Stimulated activated naive CD4-positive, alpha-beta T cell treated with Interleukin-2 at 50 U/mL for 16 hours (primary cell): ENCODE measurements at regions not wholly inside any gene's neighbourhood (a gene's known extent, or its start where the extent isn't known, plus 50 kb on each side); places are given as distances from the start of the nearest gene placed in this dataset.
"Not testable (repeated sequence)": the region's sequence is repeated elsewhere in the genome, so short reads cannot be mapped to it uniquely, and the experiment has no call there.

Source experiments
- DNase-seq: peaks from one replicate; lab custom pipeline; 2025; lab: John Stamatoyannopoulos, UW

- no peak for DNase-seq
Observed at GRCh38 chr9:31112491-31112890, 1272.0 kb upstream of the ACO1 start.

GRCh38 chr9:31114346-31114745 is 1270.1 kb upstream of the ACO1 start:
- no peak for DNase-seq

- peak; percentile 8 for DNase-seq
Observed at GRCh38 chr9:31119890-31120454, 1264.5 kb upstream of the ACO1 start.

GRCh38 chr9:31124389-31124788 is 1260.1 kb upstream of the ACO1 start:
- no peak for DNase-seq

GRCh38 chr9:31135567-31135966 is 1248.9 kb upstream of the ACO1 start:
- no peak for DNase-seq

GRCh38 chr9:31136524-31136923 is 1247.9 kb upstream of the ACO1 start:
- no peak for DNase-seq

- no peak for DNase-seq
Observed at GRCh38 chr9:31137176-31138160, 1247.0 kb upstream of the ACO1 start.

- no peak for DNase-seq
Observed at GRCh38 chr9:31140316-31140715, 1244.1 kb upstream of the ACO1 start.

GRCh38 chr9:31142456-31142855 is 1242.0 kb upstream of the ACO1 start:
- no peak for DNase-seq

GRCh38 chr9:31144614-31145013 is 1239.8 kb upstream of the ACO1 start:
- no peak for DNase-seq

GRCh38 chr9:31146485-31147166 is 1237.8 kb upstream of the ACO1 start:
- no peak for DNase-seq

- no peak for DNase-seq
Observed at GRCh38 chr9:31153250-31153840, 1231.1 kb upstream of the ACO1 start.

- no peak for DNase-seq
Observed at GRCh38 chr9:31166516-31166915, 1217.9 kb upstream of the ACO1 start.

- no peak for DNase-seq
Observed at GRCh38 chr9:31168161-31168560, 1216.3 kb upstream of the ACO1 start.

GRCh38 chr9:31174681-31175080 is 1209.8 kb upstream of the ACO1 start:
- no peak for DNase-seq

GRCh38 chr9:31183866-31184265 is 1200.6 kb upstream of the ACO1 start:
- no peak for DNase-seq

- no peak for DNase-seq
Observed at GRCh38 chr9:31185831-31186230, 1198.6 kb upstream of the ACO1 start.

- no peak for DNase-seq
Observed at GRCh38 chr9:31188496-31188895, 1195.9 kb upstream of the ACO1 start.

GRCh38 chr9:31210978-31211570 is 1173.4 kb upstream of the ACO1 start:
- peak; percentile 10 for DNase-seq

GRCh38 chr9:31229976-31230375 is 1154.5 kb upstream of the ACO1 start:
- not testable (repeated sequence) for DNase-seq

- no peak for DNase-seq
Observed at GRCh38 chr9:31232485-31232884, 1152.0 kb upstream of the ACO1 start.

- DNase-seq: no peak
Observed at GRCh38 chr9:31236344-31236743, 1148.1 kb upstream of the ACO1 start.
